Transverse colon (tissue), 4 donors: ENCODE measurements at regions not wholly inside any gene's neighbourhood (a gene's known extent, or its start where the extent isn't known, plus 50 kb on each side); places are given as distances from the start of the nearest gene placed in this dataset.

ENCODE experiments used
- EP300 ChIP-seq: sonication (generic); formaldehyde crosslinking; IDR thresholded peaks from one replicate; pipeline ENCODE4 v1.6.1; 2017; ENCODE audit warnings: antibody characterized with exemption, low read depth
- POLR2A ChIP-seq: fragments of 450-650 bp; IDR thresholded peaks from one replicate; pipeline ENCODE4 v1.6.1; 2016; ENCODE audit warnings: antibody characterized with exemption, mild to moderate bottlenecking, moderate library complexity
- POLR2AphosphoS5 ChIP-seq, 3 donors: sonication (generic); formaldehyde crosslinking; IDR thresholded peaks; one replicate each; pipeline ENCODE4 v1.6.1; 2016; ENCODE audit warnings: antibody characterized with exemption in 3 of 3
- TF ChIP-seq, protein P1 (sequence below), 5 experiments: fragments of 200-600 bp in 3 of 5; fragments of 450-650 bp in 2 of 5; sonication (generic) in 3 of 5; IDR thresholded peaks; 1 replicate in 2 of 5; 2 replicates in 3 of 5; pipeline ENCODE4 v1.5.1; 2016 to 2017; ENCODE audit warnings: antibody characterized with exemption in 5 of 5, inconsistent platforms in 3 of 5, mild to moderate bottlenecking in 2 of 5, moderate library complexity in 1 of 5

DNA sequence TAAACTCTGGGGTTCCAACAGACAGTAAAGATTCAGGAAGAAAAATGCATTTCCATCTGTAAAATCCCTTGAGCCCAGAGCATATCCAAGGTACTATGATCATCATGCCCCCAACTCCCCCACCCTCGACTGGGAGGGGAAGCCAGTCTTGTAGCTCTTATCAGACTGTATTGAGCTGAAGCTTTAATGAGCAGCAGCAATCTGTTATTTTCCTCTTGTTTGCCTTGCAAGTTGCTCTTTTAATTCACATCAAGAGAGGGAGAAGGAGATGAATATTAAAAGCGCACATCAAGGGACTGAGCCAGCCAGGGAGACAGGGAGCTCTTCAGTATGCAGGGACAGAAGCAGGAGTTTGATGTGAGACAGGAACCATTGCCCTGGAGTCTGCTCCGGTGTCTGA, 52.5 kb upstream of the KCNA3 start:
- TF ChIP-seq, protein P1, sequence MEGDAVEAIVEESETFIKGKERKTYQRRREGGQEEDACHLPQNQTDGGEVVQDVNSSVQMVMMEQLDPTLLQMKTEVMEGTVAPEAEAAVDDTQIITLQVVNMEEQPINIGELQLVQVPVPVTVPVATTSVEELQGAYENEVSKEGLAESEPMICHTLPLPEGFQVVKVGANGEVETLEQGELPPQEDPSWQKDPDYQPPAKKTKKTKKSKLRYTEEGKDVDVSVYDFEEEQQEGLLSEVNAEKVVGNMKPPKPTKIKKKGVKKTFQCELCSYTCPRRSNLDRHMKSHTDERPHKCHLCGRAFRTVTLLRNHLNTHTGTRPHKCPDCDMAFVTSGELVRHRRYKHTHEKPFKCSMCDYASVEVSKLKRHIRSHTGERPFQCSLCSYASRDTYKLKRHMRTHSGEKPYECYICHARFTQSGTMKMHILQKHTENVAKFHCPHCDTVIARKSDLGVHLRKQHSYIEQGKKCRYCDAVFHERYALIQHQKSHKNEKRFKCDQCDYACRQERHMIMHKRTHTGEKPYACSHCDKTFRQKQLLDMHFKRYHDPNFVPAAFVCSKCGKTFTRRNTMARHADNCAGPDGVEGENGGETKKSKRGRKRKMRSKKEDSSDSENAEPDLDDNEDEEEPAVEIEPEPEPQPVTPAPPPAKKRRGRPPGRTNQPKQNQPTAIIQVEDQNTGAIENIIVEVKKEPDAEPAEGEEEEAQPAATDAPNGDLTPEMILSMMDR (IDR thresholded peaks at IDR 0.05), result no peak
- no peak for TF ChIP-seq POLR2A
- TF ChIP-seq EP300, result no peak
- TF ChIP-seq POLR2AphosphoS5 (IDR thresholded peaks at IDR 0.05), result no peak
